GM18498 (cell line): ENCODE measurements at regions not wholly inside any gene's neighbourhood (a gene's known extent, or its start where the extent isn't known, plus 50 kb on each side); places are given as distances from the start of the nearest gene placed in this dataset.

Experiments
- ATAC-seq: cut with Tn5 transposase; IDR thresholded peaks from one replicate; pipeline ENCODE4 v1.9.1; 2021; ENCODE audit warnings: mild to moderate bottlenecking, moderate library complexity; ENCODE audit not compliant: unreplicated experiment

DNA sequence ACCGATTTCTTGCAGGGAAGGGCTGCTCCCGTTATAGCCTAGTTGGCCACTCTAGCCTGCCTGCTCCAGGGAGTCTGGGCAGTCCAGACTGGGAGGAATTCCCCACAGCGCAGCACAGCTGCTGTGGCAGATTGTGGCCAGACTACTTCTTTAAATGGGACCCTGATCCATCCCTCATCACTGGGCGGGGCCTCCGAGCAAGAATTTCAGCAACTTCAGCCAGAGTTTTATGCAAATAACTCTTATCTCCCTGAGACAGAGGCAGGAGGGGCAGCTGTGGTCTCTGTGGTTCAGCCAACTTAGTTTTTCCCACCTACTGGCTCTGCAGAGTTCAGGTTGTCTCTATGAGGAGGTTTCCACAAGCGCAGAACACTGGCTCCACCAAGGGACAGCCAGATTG, 1583.2 kb downstream of the SUCLG1 start:
- ATAC-seq: no peak

DNA sequence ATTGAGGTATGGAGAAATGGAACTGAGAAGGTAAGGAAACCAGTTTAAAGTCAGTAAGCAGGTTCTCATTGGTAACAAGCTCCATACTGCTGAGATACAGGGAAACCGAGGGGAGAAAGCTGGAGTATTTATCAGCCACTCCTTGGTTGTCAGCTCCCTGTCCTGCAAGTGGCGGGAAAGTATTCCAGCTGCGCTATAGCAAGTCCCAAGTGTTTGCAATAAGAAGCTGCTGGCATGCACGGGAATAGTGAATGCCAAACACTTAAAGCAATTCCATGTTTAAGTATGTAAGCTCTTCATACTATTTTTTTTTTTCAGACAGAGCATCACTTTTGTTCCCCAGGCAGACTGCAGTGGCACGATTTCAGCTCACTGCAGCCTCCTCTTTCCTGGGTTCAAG, 1601.1 kb downstream of the SUCLG1 start:
- no peak for ATAC-seq

DNA sequence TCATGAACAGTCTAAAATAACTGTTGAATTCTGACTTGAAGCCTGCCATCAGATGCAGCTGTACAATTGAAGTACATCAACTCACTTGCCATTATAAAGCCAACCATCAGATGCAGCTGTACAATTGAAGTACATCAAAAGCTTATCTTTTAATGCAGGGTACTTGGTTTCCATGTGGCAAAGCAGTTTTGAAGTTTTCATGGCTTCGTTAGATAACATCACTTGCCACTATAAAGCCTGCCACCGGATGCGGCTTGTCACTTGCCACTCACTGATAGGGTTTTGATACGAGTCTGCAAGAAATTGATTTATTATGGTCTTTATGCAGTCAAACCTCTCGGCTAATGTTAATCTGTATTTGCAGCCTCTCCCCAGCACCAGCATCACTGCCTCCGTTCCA, 1605.8 kb downstream of the SUCLG1 start:
- ATAC-seq: no peak

DNA sequence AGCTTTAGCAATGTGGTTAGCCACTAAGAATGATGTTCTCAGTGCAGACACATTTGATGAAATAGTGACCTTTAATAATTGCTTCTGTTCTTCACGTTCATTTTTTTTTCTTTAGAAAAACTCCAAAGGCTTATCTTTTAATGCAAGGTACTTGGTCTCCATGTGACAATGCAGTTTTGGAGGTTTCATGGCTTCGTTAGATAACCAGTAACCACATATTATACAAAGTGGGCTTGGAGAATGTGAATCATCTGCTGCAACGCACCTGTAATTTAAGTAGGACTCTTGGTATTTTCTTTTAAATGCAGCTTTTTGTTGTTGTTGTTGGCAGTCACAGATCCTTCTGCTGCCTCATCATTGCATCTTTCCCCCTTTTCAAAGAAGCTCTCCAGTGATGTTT, 1606.3 kb downstream of the SUCLG1 start:
- no peak for ATAC-seq

DNA sequence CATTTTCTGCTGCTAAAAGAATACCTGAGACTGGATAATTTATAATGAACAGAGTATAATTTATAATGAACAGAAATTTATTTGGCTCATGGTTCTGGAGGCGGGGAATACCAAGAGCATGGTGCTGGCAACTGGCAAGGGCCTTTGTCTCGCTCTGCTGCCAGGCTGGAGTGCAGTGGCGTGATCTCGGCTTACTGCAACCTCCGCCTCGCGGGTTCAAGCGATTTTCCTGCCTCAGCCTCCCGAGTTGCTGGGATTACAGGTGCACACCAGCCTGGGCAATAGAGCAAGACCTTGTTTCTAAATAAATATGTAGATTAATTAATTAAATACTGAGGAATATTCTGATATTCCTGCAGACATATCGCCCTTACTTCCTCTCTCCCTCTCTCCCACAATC, 1610.8 kb downstream of the SUCLG1 start:
- no peak for ATAC-seq

DNA sequence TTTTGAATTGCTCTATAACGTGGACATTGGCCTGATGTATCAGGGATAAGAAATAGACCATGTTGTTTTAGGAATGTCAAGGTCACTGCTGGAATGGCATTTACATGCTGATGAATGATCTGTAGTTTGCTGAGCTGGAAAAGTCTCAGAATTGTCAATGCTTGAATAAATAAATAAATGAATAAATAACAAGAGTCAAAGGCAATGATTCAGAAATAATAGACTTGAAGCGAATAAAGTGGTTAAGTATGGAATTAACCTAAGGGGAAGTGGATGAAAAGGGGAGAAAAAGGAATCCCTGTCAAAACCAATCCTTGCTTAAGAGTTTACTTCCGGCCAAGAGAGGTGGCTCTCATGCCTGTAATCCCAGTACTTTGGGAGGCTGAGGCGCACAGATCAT, 1620.0 kb downstream of the SUCLG1 start:
- ATAC-seq: no peak

DNA sequence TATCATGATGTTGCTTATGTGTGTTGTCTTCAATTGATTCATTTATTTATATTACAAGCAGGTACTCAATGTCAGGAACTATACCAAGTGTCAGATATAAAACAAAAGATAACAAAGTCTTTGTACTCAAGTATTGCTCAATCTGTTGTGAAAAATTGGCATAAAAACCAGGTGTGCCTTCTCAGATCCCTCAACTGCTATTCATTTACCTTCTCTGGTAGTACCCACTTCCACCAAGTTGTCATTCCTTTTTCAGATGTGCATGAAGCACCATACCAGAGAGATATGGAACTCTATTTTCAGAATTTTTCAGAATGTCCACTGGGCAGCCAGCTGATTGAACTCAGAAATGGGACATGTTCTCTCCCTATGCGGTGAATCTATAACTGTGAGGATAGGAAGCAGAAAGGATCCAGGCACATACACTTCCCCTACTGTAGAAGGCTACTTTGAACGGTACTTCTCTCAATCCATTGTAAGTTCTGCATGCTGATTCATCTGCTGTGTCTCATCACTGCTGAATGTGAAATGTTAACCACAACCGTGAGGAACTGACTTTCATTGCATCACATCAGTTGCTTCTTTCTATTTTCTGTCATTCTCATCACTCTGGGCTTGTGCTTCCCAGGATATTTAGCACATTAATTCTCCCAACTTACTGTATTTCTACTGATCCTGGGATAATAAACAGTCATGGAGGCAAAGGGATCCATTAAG, 1621.3 kb downstream of the SUCLG1 start:
- ATAC-seq: no peak

DNA sequence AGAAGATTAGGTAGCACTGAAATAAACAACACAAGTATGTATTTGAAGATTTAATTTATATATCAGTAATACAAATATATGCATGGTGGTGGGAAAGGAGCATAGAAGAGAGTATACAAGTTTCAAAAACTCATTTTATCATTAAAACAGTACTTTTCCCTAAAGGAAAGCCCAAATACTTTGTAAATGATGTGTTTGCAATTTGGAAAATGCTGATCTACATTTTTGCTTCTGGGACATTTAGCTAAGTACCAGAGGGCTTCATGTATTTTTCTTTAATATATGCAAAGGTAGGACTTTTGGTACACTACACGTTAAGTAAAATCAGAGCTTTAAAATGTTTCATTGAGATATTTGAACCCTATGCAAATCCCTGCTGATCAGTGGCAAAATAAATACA, 1624.2 kb downstream of the SUCLG1 start:
- no peak for ATAC-seq

DNA sequence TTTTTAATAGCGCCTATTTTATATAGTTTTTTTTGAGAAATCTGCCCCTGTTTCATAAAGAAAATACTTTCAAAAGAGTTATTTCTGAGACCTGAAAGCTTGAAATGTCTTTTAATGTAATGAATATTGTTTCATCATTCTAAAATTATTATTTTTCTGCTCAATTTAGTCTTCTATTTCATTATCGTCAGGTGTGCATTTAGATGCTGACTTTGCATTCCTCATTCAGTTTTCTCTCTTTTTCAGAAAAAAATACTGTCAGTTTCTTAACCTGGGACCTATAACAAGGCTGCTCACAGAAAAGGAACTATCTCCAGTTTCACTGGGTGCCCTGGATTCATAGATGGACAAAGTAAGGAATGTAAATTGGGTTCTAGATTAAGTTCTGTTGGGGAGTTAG, 1631.7 kb downstream of the SUCLG1 start:
- ATAC-seq: no peak

DNA sequence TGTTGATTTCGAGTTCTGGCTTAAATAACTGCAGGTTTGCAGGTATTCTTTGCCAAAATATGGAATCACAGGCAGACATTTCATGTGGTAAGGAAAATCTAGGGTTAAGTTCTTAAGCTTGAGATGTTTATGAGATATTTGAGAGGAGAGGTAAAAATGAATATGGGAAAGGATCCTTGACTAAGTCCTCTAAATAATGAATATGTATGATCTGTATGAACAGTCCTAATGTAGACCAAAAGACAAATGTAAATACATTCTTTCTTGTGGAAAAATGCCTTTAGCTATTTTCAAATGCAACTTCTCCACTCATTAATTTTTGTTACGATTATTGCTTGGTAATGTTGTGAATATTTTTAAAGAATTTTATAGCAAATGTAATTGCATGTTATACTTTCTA, 1632.6 kb downstream of the SUCLG1 start:
- no peak for ATAC-seq

DNA sequence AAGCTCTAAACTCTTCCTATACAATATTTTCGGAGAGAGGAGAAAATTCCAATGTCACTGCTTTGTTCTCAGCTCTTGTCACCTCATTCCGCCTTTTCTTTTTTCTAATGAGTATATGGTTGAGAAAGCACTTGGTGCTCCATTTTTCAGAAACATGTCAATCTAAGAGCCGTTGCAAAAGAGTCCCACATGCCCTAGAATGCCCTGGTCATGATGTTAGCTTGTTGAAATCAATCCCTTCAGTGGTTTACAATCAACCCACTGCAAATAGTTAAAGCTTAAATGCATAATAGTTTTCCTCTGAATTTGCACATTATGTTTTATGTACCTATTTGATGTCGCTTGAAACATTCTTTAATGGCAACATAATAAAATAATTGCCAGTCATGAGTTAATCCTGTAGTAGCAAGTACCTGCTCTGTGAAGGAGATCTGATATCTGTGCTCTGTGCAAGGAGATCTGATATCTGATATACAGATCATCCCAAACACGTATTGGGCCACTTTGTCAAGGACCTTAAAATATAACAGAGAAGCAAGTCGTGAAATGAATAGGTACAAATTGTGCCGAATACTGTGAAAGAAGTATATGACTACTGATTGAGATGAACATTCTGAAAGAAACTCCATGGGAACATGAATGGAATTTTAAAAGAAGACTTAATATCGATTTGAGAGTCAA, 1633.5 kb downstream of the SUCLG1 start:
- no peak for ATAC-seq

DNA sequence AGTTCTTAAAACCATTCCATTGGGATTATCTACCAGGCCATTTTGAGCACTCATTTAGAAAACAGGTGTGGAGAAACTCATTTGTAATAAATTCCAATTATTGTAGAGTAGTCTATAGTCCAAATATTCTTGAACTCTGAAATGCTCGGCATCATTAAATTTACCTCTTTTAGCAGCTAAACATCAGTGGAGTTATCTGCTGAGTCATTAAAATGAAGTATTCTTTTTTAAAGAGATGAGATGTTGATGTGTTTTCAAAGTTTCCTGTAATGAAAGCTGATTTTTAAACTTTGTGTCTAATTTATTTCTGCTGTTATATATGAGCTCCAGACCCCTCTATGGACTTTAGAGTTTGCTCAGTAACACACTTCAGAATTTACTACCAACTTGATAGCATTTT, 1635.2 kb downstream of the SUCLG1 start:
- no peak for ATAC-seq

DNA sequence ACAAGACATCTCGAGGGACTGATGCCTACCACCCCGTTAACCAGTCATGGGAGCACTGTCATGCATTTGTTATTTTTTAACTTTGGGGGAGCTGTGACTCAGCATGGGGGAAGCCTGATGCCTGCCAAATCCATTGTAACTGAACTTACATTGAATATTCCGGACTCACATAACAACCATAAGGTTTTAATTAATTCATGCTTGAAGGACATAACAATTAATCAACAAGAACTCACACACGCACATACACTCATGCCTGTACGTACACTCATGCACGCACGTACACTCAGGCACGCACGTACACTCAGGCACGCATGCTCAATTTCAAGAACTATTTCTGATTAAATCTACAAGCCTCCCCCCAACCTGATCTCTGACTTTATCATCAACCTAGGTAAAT, 1639.1 kb downstream of the SUCLG1 start:
- no peak for ATAC-seq

DNA sequence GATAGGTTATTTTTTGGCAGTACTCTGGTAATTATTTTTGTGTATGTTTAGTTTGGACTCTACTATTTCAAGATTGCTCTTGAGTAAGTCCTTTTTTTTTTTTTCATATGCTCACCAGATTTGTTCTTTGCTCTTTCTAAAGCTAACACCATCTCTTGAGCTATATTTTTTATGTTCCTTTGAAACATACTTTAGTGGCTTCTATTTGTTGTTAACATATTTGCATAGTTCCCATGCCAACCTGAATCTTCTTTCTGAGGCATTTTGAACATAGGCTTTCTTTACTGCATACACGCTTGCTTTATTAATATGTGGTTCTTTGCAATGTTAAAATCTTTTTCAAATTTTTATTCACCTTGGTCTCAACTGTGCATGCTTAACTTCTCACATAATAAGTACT, 1644.9 kb downstream of the SUCLG1 start:
- ATAC-seq: no peak

DNA sequence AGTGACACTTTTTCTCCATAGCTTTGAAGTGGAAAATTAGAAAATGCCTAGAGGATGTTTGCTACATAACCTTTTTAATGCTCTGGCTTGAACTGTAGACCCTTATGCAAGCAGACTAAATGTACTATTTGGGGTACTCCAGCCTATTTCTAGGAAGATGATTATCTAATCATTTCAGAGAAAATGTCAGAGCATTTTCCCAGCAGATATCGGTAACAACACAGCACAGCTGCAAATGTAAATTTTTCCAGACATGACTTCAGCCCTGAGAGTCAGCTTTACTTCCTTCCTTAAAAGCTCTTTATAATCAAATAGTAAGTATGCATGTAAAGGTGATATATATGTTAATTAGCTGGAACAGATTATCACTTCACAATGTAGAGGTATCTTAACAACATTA, 1647.1 kb downstream of the SUCLG1 start:
- ATAC-seq: no peak

DNA sequence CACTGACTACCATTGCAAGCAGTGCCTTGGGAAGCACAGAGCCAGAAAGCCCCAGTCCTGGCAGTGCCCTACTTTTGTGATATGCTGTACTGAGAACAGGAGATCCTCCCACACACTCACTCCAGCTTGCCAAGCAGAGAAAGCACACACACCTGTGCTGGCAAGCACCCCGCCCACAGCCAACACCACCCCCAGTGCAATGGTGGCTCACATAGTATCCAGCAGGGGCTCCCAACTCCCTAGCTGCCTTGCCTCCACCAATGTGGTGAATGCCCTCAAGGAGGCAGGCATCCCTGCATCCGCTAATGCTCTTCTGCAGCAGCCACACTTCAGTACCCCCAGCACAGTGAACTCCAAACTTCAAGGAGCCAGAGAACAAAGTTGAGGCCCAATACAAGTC, 1655.8 kb downstream of the SUCLG1 start:
- no peak for ATAC-seq

DNA sequence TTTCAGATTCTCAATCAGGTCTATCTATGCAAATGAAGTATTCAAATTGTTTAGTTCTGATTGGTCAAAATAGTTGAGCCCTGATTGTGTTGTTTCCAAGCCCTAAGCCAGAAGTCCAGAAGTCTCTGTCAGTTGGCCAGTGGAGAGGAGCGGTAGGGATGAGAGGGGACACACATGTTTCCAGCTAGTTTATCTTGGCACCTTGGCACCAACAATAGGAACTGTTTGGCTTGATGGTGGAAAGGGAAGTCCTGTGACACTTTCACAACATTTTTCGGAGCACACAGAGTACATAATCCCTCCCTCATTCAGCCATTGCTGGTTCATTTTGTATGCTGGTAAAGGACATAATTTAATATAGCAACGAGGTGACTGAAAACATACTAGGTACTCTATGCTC, 1661.6 kb downstream of the SUCLG1 start:
- ATAC-seq: no peak

DNA sequence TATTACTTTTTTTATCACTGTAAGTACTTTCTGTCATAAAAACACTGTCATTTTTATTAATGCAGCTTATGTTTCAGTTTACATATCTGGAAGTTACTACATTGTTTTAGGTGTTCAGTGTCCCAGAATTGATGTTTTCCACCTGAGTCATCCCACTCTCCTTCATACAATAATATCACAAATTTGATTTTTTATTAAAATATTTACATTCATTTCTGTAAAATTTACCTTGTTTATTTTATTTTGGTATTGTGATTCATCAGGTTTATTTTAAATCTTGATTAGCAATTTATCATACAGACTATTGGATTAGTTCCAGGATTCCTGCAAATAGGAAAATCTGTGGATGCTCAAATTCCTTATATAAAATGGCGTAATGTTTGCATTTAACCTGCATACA, 1662.9 kb downstream of the SUCLG1 start:
- ATAC-seq: no peak

DNA sequence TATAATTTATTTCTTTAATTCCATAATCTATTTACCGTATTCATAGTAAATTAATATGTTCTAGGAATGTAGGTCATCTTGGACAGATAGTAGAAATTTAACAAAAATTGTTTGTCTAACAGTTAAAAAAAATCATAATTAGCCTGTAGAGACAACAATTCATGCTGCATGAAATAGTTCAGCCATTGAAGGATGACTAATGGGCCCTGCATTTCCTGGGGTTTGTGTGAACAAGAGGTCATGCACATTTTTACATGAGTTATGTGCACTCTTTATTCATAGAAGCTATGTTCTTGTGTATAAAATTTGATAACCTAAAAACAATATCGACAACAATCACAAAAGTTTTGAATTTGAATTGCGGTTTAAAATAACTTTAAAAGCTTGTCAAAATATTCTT, 1663.6 kb downstream of the SUCLG1 start:
- ATAC-seq: no peak

DNA sequence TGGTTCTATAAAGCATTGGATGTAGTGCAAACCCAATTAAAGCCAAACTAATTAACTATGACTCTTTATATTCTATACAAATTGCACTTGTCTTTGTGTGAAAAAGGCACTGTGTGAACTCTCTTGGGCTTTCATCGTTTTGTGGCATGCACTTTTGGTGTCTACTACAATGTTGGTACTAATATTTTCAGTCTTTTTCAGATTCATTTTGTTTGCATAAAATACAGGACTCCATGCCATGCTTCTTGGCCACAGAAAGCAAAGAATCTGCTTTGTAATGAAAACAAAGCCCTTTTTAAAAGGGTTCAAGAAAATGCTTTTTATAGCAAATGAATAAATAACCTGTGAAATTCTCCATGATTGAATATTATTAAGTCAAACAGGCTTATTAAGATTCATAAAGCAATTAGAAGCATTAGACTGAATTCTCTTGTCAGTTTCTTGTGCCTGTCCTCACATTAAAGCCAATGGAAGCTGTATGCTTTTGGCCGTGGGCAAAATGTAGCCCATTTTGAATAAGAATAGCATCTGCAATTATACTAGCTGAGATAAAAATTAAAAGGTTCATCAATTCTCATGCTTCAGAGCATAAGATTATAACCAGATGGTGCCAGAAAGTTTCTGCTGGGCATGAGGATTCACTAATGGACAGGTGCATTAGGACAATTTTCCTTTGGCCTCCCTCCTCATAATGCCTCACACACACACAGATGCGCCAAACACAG, 1665.2 kb downstream of the SUCLG1 start:
- no peak for ATAC-seq

DNA sequence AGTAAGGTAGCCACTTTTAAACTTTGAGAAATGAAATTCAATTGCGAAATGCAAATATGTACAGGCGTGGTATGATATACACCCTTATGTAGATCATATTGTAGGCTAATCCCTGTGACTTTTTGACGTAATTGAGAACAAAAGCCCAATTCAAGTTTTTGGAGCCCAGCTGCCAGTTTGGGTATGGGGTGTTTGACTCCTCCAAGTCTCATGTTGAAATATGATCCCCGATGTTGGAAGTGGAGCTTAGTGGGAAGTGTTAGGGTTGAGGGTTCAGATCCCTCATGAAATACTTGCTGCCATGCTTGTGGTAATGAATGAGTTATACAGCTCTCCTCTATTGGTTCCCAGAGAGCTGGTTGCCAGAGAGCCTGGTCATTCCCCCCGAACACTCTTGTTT, 1666.8 kb downstream of the SUCLG1 start:
- ATAC-seq: no peak
